HTR-8/SVneo (cell line): ENCODE measurements at regions not wholly inside any gene's neighbourhood (a gene's known extent, or its start where the extent isn't known, plus 50 kb on each side); places are given as distances from the start of the nearest gene placed in this dataset.
"Not testable (repeated sequence)": the region's sequence is repeated elsewhere in the genome, so short reads cannot be mapped to it uniquely, and the experiment has no call there.

ENCODE experiments used
- DNase-seq: peaks from one replicate; pipeline ENCODE4 v3.0.0; 2011; ENCODE audit warnings: low spot score, mixed read lengths; ENCODE audit not compliant: insufficient read length
- FAIRE-seq: peaks from 2 replicates; lab custom pipeline; 2011; peaks lifted over from hg19 to GRCh38; lab: Jason Lieb, UNC

DNA sequence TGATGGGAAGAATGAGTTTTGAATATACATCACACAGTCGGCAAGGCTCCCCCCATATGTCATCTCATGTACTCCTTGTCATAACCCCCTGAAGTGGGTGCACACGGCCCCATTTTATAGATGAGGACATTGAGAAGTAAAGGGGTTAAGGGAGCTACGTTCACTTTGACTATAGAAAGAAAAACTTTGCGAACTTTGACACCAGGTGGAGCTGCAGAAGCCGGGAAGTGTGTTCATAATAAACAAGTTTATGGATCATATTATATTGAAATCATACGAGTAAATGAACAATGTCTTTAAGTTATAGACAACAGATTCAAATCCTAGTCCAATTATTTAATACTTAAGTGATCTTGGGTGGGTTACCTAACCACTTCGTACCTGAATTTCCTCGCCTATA is 203.8 kb upstream of the PITX2 start:
- FAIRE-seq = no peak

DNA sequence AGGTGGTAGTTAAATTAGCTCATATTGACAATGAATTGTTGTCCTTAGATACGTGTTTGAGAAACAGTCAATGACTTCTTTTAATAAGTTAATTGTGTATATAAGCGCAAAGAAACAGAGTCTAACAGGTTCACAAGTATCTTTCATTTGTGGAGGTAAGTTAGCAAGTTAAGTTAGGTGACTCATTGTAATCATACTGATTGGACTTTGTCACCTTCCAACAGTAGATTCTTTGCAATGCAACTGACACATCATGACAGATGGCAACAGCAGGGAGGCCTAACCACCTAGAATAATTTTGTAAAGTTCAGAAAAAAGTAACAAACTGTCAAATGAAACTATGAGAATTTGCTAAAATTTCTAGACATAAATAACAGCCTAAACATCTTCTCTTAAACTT is 207.6 kb upstream of the PITX2 start:
- DNase-seq = no peak
- no peak for FAIRE-seq

More for the DNA sequence above, 203.8 kb upstream of the PITX2 start:
- DNase-seq = no peak

DNA sequence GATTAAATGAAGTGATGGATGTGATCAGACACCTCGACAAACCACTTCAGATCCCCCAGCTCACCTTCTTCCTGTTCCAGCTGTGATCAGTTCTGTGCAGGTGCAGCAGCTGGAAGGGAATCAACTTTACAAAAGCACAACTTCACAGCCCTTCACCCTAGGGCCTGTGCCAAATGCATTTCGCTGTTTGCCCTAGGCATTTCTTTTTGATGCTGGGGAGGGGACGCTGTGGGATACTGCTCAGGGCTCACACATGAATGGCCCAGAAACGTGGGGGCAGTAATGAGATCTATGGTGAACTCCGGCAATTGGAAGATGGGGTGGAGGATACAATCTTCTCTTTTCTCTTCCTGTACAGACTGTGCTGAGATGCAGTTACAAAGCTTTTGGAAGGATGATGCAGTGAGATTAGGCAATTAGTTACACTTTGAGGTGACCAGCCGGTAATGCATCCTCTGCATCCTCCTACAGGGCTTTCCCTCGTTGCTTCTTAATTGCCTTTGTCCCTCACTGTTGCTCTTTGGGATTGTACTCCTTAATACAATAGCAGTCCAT is 215.1 kb upstream of the PITX2 start:
- no peak for FAIRE-seq
- no peak for DNase-seq

DNA sequence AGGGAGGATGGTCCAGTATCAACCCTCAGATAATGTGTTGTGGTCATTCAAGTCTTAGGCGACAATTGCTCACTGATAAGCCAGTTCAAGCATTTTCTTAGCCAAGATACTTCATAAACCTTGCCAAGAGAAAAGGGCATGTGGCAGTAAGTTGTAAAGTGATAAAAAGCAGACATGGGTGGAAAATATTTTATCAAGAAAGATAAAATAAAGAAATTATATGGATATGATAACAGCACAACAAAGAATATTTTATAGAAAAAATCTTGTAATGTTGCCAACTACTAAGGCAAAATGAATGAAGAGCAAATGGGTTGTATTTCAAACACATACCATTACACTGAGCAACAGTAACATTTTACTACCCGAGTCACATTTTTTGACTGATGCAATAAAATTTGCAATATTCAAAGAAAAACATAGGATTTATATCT is 217.4 kb upstream of the PITX2 start:
- FAIRE-seq (no peak), DNase-seq (peak; percentile 8)

DNA sequence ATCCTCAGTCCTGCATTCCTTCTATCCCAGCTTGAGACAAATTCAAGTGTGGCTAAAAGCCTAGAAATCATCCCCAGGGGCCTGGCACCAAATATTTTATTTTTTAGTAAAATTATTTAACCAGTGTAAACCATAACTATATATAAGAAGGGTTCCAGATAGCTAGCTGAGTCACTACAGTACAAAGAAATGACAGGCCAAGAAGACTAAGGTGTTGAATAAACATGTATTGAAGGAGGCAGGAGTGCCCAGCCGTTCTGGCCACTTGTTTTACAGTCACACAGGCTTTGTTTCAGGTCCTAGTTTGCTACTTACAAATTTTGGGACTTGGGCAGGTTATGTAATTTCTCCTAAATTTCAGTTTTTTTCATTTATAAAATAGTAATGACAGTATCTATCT is 225.9 kb upstream of the PITX2 start:
- no peak for FAIRE-seq
- no peak for DNase-seq

DNA sequence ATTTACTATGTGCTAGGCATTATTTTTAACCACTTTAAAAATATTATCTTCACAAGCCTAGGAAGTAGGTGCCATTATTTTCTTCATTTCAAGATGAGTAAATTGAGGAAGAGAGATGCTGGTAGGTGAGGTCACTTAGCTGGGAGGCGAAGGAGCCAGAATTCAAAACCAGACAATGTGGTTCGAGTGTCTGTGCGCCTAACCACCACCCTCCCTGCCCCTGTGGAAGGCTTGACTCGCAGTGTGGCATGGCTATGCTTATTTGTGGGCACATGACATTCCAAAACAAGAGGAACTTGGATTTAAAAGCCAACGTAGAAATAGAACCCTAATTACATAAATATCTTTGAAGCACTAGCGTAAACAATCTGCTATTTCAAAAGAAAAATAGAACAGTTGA is 226.6 kb upstream of the PITX2 start:
- DNase-seq = no peak
- no peak for FAIRE-seq

DNA sequence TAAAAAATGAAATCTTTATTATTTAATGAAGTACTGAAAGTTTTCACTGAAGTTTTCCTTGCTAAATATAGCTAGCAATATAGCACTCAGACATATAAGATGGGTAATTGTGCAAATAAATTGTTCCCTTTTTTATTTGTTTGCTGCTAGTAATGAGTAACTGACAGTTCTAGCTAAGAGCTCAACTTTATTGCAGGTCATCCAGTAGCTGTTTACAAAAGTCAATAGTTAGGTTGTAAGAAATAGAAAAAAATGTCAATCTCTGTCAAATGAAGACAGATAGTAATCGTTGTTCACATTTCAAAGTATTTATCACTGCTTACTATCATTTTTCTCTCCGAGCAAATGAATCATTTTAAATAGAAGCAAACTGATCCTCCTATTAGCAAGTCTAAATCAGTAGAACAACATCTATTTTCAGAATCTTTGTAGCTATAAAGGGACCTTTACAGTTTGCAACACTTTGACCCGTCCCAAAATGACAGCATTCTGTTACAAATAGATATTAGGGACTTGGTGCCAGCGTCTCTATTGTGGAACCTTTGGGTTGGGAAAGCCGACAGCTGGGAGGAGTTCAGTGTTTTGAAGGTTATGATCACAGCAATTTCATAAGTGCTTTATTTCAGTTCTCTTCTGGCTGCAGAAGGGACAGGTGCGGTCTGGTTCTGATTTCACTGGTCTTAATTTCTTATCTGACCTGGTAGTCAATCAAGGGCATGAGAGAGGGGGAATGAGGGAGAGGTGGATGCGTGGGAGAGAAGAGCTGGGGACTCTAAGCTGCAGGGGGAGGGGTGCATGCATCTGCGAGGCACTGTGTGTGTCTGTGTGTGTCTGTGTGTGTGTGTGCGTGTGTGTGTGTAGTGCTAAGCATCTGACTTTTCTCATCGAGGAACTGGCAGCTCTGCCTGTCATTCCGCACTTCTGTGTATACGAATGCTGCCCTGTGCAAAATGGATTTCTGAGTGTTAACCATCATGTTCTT is 227.9 kb upstream of the PITX2 start:
- FAIRE-seq = no peak
- no peak for DNase-seq

DNA sequence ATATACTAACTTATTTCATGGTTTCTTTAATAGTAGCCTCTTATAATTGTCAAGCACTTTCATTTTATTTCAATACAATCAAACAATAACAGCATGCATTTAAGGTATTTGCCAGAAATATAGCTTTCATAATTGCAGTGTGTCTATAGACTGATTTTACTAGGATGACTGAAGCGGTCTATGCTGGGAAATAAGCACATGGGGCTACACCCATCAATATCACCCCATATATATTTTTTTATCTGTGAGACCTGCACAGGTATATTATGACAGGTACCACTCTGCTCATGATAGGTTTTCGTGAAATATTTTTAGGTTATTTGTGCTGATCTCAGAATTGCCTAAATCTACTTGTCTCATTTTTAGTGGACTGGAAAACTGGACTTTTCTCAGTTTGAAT is 229.1 kb upstream of the PITX2 start:
- no peak for DNase-seq
- FAIRE-seq = no peak

DNA sequence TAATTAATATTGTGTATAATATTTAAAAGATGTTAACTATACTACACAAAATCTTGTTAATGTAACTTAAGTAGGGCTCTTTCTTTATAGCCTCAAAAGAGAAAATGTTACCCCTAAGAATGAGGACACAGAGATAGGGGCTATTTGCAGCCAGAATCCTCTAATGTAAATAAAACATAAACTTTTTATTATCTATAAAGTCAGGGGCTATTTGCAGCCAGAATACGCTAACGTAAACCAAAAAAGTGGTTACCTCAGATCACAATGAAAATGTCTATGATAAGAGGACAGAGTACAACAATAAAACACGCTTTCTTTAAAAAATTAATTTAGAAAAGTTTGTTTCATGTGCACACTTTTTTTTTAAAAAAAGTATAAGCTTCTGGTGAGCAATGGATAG is 229.9 kb upstream of the PITX2 start:
- no peak for FAIRE-seq

DNA sequence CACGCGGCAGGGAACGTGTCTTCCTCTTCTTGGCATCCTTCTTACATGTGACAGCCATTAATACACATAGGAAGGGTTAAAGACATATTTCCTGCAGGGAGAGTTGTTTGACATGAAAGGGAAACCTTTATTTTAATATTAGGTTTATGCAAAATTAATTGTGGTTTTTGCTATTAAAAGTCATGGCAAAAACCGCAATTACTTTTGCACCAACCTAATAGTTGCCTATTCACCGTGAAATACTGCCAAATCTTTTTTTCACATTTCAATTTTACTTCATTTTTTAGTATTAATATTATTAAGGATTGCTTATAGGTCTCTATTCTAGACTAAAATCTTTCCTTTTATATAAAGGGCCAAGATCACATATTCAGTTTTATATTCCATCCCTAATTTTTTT is 230.4 kb upstream of the PITX2 start:
- DNase-seq (no peak), FAIRE-seq (no peak)

More for the DNA sequence above, 229.9 kb upstream of the PITX2 start:
- no peak for DNase-seq

DNA sequence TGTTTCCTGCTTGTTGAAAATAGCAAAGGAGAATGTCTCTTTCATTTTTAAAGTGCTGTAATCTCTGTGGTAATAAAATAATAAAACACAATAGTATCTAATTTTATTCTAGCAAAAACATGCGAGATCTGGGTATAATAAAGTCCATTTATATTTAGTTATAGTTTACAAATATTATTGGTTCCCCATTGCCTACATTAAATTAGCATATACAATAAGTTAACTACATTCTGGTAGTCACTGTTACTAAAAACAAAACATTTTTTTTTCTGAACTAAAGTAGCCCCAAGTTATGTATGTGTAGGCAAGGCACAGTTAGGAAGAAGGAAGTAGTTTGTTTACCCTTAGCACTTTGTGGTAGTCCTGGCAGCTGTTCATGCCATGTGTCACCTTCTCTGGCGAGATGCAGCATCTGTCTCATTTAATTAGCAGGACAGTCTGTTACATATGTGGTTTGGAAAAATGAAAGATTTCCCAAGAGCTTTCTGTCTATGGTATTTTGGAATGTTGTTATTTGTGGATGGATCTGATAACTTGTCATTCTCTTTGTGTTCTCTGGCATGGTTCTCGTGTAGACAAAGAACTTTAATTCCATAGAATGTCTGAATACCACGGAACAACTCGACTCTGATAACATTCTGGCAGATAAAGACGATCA is 231.3 kb upstream of the PITX2 start:
- DNase-seq (peak; percentile 9), FAIRE-seq (no peak)

DNA sequence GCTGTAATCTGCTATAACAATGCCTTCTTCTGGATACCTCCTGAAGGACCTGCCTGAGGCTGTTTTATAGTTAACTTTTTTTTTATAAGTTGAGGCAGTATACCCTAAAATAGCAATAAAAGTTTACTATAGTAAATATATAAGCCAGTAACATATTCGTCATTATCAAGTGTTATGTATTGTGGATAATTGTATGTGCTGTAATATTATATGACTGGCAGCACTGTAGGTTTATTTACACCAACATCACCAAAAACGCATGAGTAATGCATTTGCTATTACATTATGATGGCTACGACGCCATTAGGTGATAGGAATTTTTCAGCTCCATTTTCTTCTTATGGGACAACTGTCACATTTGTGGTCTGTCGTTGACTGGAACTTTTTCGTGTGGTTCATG is 237.2 kb upstream of the PITX2 start:
- FAIRE-seq = no peak
- DNase-seq = no peak

DNA sequence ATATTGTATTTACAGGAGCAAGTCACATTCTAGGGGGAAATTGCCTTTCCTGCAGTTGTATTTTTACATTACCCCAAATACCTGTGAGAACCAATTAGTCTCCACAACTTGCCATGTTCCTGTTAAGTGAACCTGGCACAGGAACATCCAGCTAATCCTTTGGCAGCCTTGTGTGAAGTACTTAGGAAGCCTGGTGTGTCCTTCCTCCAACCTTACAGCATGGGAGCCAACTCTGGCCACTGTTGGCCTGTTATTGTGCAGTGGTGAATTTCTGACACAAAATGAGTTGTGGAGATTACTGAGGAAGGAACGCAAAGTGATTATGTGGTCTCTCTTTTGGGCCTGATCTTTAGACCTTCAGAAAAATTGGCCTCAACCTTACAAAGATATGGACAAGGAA is 238.0 kb upstream of the PITX2 start:
- DNase-seq = no peak
- FAIRE-seq = no peak

DNA sequence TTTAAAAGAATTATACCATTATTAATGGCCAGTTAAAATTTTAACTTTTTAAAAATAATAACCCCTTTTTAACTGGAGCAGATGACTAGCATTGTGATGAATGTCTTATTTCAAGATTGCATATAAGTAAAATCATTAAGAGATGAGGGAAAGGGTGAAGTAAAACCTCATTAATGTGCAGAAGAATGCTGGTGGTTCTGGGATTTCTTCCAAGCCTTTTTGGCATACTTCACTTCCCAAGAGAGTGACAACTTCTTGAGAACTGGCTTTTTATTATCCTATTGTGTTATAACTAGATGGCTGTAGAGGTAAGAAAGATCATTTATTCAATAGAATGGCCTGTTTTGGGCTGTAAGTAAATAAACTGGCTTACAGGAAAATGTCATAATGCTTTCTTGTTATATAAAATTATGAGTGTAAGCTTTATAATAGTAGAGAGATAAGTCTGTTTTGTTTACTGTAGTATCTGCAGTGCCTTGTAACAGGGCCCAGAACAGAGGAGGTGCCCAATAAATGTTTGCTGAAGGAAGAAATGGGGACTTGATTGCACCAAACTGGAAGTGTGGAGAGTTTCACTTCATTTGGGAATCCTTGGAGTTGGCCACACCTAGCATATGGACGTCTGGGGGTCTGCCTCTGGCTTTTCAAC is 242.9 kb upstream of the PITX2 start:
- FAIRE-seq = no peak

DNA sequence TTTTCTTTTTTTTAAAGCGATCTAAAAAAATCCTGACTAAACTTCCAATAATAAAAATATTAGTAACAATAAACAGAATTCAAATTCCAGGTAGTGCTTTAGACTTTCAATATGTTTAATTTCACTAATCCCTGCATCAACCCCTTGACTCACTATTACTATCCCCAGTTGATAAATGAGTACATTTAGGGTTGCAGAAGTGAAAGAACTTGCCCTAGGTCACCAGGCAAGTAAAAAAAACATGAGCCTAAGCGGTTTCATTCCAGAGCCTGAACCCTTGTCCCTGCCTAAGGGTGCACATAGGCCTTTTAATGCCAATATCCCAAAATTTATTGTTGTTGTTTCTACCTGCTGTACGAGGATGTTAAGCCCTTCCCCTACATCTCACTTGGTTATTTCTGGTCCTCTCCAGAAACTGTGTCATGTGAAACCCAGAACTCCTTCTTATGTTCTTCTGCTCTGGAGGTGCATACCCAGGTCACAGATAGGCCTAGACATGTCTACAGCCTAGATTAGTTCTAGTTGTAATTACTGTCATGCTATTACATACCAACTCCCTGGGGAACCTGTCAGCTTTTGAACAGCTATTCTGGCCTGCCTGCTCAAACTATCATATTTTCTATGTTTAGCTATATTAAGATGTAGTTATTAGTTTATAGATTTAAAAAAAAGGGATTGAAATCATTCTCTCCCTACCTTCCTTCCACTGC is 244.5 kb upstream of the PITX2 start:
- FAIRE-seq (no peak), DNase-seq (no peak)

More for the DNA sequence above, 242.9 kb upstream of the PITX2 start:
- DNase-seq = peak; percentile 12

DNA sequence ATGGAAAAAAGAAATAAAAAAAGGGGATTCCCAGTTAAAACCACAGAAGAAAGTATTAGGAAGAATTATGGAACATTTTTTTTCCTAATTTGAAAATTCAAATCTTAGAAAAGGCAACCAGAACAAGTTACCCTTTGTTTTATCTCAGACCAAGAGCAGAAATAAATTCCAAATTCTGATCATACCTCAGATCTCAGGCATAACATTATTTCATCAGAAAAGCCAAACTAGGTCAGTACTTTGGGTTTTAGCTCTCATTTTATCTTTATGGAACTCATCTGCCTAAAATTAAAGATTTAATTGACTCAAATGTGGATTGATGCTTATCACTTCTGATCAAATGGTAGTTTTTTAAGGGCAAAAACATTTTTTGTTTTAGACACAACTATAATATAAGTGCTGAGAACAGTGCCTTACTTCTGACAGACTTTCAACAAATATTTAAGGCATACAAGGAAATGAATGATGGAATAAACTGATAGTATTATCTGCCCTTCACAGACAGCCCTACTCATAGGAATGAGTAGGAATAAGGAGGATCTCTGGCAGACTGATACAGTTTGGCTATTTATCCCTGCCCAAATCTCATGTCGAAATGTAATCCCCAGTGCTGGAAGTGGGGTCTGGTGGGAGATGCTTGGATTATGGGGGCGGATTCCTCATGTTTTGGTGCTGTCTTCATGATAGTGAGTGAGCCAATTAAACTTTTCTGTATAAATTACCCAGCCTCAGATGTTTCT is 245.3 kb upstream of the PITX2 start:
- no peak for FAIRE-seq
- DNase-seq = no peak

DNA sequence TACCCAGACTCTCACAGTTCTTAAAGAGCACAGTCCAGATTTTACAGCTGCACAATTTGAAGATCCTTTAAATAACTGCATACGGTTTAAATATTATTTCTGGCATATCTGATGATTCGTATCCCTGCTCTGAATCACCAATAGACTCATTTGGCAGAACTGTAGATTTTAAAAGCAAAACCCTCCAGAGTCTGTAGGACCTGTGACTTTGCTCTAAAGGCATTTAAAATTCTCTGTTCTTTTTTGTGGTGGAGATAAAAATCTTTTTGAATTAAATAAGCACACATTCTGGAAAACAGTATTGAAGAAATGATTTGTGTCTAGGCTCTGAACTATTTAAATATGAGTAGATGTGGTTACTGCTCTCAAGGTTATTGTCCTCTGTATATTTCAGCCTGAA is 246.2 kb upstream of the PITX2 start:
- DNase-seq (no peak), FAIRE-seq (no peak)

DNA sequence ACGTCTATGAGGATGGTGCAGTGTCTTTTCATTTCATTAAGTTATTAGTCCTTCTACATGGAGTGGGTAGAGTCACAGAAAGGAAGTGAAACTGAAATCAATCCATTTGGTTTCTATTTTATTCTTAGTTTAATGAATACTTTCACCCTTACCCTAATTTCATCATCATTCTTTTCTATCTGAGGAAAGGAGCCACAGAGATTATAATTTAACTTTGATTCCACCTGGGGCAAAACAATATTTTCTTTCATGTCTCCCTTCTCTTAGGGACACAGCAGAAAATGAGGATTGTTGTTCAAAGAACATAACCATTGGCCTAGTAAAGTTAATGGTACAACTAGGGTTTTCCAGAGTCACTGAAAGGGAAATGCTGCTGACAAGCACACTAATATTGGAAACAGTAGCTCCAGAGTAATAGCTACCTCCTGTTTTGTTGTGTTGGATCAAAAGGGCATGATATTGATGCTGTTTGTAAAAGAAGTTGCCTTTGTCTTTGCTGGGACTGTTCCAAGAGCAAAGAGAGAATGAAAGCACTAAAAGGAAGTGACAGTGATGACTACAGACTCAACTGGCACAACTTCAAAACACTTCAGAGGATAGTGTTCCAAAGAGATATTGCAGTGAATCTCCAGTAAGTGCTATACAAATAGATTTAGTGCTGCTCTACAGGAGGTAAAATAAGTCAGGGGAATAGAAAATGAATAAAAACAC is 247.1 kb upstream of the PITX2 start:
- FAIRE-seq (no peak), DNase-seq (no peak)

DNA sequence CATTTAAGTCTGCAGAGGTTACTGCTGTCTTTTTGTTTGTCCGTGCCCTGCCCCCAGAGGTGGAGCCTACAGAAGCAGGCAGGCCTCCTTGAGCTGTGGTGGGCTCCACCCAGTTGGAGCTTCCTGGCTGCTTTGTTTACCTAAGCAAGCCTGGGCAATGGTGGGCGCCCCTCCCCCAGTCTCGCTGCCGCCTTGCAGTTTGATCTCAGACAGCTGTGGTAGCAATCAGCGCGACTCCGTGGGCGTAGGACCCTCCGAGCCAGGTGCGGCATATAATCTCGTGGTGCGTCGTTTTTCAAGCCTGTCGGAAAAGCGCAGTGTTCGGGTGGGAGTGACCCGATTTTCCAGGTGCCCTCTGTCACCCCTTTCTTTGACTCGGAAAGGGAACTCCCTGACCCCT is 253.3 kb upstream of the PITX2 start:
- DNase-seq, FAIRE-seq: not testable (repeated sequence)
